ENCODE measurements at regions not wholly inside any gene's neighbourhood (a gene's known extent, or its start where the extent isn't known, plus 50 kb on each side); places are given as distances from the start of the nearest gene placed in this dataset.
"Not testable (repeated sequence)": the region's sequence is repeated elsewhere in the genome, so short reads cannot be mapped to it uniquely, and the experiment has no call there.

DNA sequence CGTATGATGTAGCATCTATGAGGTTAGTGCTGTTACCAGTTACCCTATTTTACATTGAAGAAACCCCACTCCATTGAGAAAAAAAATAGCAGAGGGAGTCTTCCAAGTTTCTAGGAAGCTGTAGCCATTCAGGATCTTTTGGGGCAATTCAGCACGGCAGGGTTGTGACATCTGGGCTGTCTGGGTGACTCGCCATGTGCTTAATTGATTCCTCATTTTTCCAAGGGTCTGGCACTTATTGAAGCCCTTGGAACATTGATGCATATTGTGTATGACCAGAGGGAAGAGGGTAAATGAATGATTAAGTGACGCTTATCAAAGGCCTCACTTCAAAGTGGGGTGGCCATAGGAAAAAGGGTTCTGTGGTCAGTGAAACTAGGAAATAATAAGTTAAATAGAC is 248.7 kb downstream of the ARHGAP12 start:
- no peak for DNase-seq

DNA sequence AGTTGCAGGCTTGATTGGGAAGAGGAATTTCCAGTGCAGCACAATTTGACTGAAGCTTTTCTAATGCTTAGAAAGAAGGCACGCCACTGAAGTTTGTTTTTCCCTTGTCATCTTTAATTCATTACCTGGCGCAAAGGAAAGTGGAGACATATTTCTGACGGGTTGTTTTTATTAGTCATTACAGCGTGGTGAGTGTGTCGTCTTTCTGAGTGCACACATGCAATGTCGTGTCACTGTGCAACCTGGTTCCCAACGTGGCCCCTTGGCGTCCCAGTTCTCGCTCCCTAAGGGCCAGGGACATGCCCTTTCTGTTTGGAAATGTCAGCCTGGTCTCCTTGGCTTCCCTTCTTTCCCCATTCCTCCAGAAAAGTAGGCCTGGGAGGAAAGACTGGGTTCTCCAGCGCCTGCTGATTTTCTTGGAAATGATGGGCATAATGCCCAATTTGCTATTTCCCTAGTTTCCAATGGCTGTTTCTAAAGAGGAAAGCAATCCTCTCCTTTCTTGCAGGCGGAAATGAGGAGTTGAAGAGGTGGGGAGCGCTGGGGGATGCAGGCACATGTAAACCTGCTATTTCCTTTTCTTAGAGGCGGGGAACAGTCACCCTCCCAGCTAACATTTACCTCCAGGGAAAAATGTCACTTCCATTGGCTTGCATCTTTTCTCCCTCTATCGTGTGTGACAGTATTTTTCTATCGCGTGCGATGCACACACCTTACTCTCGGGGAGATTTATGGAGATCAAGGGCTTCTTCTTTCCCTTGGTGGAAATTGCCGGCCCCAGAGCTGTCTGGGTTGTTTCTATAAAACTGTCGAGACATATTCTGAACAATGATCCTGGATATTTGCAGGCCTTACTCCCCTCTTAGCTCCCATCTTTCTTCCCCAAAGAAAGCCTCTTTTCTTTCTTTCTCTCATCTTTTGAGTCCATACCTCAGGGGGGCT is 249.8 kb downstream of the ARHGAP12 start:
- DNase-seq = no peak

- DNase-seq = no peak
Observed at GRCh38 chr10:31678139-31678536, 250.5 kb downstream of the ARHGAP12 start.

DNA sequence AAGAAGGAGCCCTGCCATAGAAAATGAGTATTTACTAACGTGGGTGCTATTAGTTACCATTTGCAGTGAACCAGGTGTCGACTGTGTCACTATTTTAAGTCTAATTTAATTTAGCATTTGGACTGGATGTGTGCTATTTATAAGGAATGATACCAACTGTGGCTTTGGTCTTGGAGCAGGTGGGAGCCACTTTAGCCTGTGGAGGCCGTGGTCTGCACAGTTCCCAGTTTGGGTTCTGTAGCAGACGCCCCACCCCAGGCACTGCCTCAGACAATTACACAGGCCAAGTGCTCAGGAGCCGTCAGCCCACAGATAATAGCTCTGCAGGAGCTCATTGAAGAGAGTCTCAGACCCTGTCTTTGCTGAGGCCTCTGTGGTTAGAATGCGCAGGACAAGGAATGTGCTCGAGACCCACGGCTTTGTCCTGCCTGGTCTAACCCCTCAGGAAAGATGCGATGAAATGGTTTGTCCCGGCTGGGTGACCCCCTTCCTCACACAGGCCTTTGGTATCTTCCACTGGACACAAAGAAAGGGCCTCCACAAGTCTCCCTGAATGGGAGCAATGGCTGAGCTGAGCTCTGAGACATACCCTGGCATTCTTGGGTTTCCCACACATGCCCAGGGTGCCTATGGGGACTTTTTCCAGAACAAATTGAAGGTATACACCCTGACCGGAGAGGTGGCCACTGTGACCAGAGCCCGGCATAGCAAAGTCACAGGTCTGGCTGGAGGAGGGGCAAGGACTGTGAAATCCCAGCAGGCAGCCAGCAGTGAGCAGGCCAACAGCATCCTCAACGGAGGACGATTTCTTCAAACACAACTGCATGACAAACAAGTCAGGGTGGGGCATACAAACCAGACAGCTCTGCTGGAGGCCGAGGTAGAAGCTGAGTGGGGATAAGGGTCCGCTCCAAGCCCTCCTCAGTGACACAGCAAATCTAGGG is 251.2 kb downstream of the ARHGAP12 start:
- DNase-seq = no peak

- no peak for DNase-seq
Observed at GRCh38 chr10:31675726-31676125, 252.9 kb downstream of the ARHGAP12 start.

DNA sequence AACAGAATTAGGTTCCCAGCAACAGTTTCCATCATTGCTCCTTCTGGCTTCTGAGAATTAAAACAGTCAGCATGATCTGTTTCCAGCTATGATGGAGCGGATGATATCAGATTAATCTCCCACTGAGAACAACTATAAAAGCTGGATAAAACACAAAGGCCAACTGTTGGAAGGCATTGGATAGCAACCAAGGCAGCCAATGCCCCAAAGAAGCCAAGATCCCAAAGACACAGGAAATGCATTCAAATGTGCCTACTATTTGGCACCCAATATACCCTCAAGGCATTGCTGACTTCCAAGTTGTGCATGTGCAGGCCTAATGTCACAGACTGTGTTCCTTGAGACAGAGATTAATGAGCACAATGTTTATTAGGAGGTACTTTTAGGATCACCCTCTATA is 259.3 kb downstream of the ARHGAP12 start:
- DNase-seq = no peak

GRCh38 chr10:31668326-31668725 is 260.3 kb downstream of the ARHGAP12 start:
- no peak for DNase-seq

- DNase-seq = not testable (repeated sequence)
Observed at GRCh38 chr10:31665764-31666279, 262.8 kb downstream of the ARHGAP12 start.

DNA sequence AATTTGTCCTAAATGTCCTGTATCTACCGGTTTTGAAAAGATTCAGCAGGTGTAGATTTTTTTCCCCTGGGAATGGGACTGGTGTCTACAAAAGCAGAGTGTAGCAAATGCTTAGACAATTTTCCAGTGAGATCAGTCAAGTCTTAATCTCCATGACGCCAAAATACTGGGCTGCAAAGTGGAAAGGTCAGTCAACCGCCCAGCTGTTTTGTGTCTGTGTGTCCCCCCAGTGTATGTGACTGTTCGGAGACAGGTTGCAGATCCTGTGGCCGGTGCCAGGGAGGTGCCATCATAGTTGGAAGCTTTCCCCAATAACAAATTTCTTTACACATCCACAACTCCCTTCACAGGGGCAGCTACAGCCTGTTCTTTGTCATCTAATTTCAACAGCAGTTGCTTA is 263.8 kb downstream of the ARHGAP12 start:
- DNase-seq = no peak

- not testable (repeated sequence) for DNase-seq
Observed at GRCh38 chr10:31664071-31664470, 264.6 kb downstream of the ARHGAP12 start.

DNA sequence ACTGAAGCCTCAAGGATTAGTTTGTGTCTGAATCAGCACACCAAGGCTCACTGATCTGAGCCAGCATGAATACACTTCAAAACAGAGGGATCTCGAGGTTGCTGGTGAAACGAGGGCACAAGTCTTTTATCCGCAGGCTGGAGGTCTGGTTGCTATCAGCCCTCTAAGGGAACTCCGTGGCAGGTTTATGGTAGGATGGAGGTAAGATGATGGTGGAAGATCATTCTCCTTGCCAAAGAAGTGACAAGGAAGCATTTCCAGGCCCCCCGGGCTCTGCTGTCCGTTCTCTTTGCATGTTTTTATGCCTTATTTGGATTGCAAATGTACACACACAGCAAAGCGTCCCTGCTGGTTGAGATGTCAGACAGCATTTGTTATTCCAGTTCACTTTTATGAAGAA is 268.3 kb downstream of the ARHGAP12 start:
- DNase-seq = no peak

DNA sequence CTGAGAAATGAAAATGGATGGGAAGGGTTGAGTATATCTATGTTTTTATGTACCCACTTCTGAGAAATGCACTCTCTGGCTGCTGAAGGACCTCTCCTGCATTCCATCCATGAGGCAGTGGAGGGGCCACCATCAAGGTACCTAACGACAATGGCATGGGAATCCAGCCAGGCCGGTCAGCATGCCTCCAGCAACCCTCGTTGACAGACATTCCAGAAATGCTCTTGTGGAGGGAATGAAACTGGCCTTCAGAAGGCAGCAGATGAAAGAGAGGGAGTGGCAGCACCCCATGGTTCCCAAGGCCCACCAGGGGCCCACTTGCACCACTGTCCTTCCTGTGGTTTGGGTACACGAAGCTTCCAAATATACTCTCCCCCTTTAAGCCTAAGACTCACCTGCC is 269.0 kb downstream of the ARHGAP12 start:
- DNase-seq = no peak

- DNase-seq = no peak
Observed at GRCh38 chr10:31657434-31657872, 271.2 kb downstream of the ARHGAP12 start.

GRCh38 chr10:31656851-31657433 is 271.7 kb downstream of the ARHGAP12 start:
- no peak for DNase-seq

DNA sequence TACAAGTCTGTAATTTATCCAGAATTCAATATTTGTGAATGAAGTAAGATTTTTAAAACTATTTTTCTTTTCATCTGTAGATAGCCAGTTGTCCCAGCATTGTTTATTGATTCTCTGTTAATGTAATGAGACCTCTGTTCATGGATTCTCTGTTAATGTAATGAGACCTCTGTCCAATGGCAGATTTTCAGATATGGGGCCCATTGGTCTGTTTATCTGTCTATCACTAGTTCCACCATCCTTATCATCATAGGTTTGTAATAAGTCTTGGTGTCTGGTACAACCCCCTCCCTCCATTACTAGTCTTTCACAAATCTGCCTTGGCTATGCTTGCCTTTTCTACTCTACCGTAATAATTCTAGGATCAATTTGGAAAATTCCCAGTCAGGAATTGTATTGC is 276.6 kb downstream of the ARHGAP12 start:
- DNase-seq = no peak

DNA sequence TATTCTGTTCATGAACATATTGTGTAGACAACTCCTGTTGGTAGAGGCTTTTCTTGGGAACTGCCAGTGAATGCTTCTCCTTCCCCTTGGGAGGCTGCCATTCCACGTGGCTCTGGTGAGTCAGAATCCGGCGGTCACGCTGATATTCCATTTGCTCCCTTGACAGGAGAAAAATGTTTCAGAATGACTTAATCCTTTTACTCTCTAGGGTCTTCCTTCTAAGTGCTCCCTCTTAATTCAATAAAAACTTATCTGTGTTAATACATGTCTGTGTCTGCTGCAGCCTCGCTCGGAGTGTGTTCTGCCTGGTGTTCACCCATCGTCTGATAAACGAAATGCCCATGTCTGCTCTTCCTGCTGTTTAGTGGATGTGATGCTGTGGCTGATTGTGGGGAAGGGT is 278.6 kb downstream of the ARHGAP12 start:
- no peak for DNase-seq

GRCh38 chr10:31648966-31649365 is 279.7 kb downstream of the ARHGAP12 start:
- no peak for DNase-seq

DNA sequence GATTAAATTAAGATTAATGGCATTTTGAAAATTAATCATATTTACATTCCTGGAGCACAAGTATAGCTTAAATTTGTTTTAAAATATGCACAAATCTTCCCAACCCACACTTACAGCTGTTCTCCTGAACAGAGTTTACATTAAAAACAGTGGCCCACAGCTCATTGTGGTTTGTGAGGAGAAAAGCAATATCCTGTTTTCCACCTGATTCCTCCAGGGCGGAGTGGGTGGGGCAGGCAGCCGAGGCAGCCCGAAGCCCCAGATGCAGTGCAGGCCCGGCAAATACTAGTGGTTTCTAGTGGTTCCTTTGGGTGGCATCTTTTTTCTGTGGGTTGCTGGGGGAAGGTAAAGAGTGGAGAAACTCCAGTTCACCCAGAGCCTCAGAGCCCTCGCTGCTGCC is 280.8 kb downstream of the ARHGAP12 start:
- DNase-seq = no peak

DNA sequence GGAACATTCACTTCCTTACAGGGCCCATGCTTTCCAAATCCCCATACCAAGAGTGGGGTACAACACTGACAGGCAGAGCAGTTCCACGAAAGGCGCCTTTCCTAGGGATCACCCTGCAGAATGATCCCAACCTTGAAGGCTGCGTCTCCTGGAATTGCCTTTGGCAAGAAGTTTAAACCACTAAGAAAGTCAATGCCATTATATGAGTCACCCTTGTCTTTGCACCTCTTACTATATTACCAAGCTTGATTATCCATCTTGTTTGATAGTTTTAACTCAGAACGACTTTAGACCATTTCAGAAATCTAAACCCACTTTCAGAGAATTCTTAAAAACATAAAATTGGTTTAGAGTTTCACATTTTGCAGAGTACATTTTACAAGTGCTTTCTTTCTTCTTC is 282.1 kb downstream of the ARHGAP12 start:
- no peak for DNase-seq

DNA sequence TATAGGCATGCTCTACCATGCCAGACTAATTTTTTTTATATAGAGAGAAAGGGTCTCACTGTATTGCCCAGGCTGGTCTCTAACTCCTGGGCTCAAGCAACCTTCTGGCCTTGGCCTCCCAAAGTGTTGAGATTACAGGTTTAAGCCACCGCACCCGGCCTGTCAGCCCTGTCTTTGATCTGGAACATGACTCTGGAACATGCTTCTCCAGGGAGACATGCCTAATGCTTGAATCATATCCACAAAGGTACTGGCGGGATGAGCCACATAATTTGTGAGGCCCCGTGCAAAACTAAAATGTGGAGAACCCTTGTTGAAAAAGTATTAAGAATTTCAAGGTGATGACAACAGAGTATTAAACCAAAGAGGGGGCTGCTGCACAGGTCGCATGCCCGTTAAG is 282.8 kb downstream of the ARHGAP12 start:
- DNase-seq = no peak

DNA sequence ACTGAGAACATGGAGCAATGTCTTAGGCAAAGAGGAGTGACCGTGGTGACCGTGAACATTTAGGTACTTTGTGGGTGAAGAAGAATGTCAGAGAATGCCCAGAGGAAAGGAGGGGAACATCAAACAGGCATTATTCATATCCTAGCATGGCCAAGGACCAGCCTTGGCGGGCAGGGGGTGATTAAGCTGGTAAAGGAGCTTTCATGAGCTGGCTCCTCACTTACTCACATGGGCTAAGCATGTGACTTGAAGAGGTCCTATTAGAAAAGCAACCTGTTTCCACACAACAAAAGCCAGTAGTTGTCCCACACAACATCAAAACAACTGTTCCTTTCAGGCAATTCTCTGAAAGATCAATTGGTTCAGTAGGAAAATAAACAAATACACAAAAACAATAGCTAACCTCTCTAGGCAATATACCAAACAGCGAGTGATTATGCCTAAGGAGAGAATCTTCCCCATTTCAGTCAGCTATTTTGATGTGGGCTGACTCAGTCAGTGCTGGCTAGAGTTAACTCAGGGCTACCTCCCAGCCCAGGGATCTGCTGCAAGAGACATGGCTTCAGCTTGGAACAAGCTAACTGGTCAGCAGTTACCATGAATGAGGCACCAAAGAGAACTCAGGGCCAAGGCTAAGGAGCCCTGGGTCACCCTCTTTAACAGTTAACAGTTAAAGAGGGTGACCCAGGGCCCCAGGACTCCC is 283.5 kb downstream of the ARHGAP12 start:
- DNase-seq = no peak

DNA sequence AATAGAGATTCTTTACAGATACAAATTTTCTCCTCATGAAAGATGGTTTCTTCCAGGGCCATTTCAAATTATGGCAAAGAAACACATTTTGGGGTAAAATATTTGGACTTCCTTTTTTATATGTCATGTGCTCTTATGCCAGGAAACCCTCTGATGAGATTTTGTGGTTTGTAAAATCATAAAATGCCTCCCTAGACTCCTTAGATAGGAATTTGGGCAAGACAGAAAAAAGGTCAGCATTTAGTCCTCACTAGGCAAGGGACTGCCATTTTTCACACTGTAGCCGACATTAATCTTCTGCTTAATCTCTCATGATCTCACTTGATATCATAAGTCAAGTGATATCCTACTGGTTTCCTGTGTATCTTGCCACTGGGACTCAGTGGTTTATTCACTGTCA is 286.4 kb downstream of the ARHGAP12 start:
- DNase-seq = no peak

Measured in NCI-H524 (cell line).